ENCODE measurements at regions not wholly inside any gene's neighbourhood (a gene's known extent, or its start where the extent isn't known, plus 50 kb on each side); places are given as distances from the start of the nearest gene placed in this dataset.

- DNase-seq, result no peak
These were observed 390.2 kb upstream of the TNP1 start for GRCh38 chr2:217250013-217250524.

GRCh38 chr2:217249121-217250012, 389.5 kb upstream of the TNP1 start:
- no peak for DNase-seq

- DNase-seq, result peak in 55 of 56 donors; percentile 11 to 88 (median 65)
These were observed 388.6 kb upstream of the TNP1 start for GRCh38 chr2:217248312-217248935.

GRCh38 chr2:217247476-217247875, 387.6 kb upstream of the TNP1 start:
- no peak for DNase-seq

GRCh38 chr2:217246108-217246507, 386.2 kb upstream of the TNP1 start:
- DNase-seq, result no peak

- no peak for DNase-seq
These were observed 385.0 kb upstream of the TNP1 start for GRCh38 chr2:217244815-217245214.

GRCh38 chr2:217242947-217243346, 383.1 kb upstream of the TNP1 start:
- no peak for DNase-seq

GRCh38 chr2:217231724-217232123, 371.9 kb upstream of the TNP1 start:
- DNase-seq, result no peak

- no peak for DNase-seq
These were observed 371.3 kb upstream of the TNP1 start for GRCh38 chr2:217231212-217231611.

GRCh38 chr2:217228732-217229131, 368.9 kb upstream of the TNP1 start:
- DNase-seq, result no peak

- no peak for DNase-seq
These were observed 367.9 kb upstream of the TNP1 start for GRCh38 chr2:217227794-217228193.

GRCh38 chr2:217225596-217225995, 365.7 kb upstream of the TNP1 start:
- DNase-seq, result no peak

GRCh38 chr2:217223222-217223930, 363.5 kb upstream of the TNP1 start:
- no peak for DNase-seq

GRCh38 chr2:217222309-217222910, 362.5 kb upstream of the TNP1 start:
- DNase-seq, result no peak

- peak in 2 of 56 donors; percentile 2 to 4 for DNase-seq
These were observed 360.6 kb upstream of the TNP1 start for GRCh38 chr2:217220228-217221013.

- no peak for DNase-seq
These were observed 359.3 kb upstream of the TNP1 start for GRCh38 chr2:217219164-217219520.

GRCh38 chr2:217218269-217219163, 358.7 kb upstream of the TNP1 start:
- DNase-seq, result no peak

- no peak for DNase-seq
These were observed 357.1 kb upstream of the TNP1 start for GRCh38 chr2:217216982-217217381.

- DNase-seq, result no peak
These were observed 356.5 kb upstream of the TNP1 start for GRCh38 chr2:217216316-217216715.

GRCh38 chr2:217215877-217216276, 356.0 kb upstream of the TNP1 start:
- no peak for DNase-seq
